Esophagus muscularis mucosa (tissue), 4 donors: ENCODE measurements at regions not wholly inside any gene's neighbourhood (a gene's known extent, or its start where the extent isn't known, plus 50 kb on each side); places are given as distances from the start of the nearest gene placed in this dataset.

Experiments used
- CTCF ChIP-seq, 3 experiments: fragments of 200-600 bp in 2 of 3; fragments of 450-650 bp in 1 of 3; sonication (generic) in 2 of 3; IDR thresholded peaks; one replicate each; pipeline ENCODE4 v1.5.1; 2017 to 2019; ENCODE audit warnings: antibody characterized with exemption in 3 of 3, mild to moderate bottlenecking in 2 of 3, moderate library complexity in 1 of 3
- EP300 ChIP-seq: sonication (generic); formaldehyde crosslinking; IDR thresholded peaks from one replicate; pipeline ENCODE4 v1.6.1; 2017; ENCODE audit warnings: antibody characterized with exemption
- POLR2A ChIP-seq: fragments of 450-650 bp; IDR thresholded peaks from one replicate; pipeline ENCODE4 v1.6.1; 2017; ENCODE audit warnings: antibody characterized with exemption, moderate library complexity, mild to moderate bottlenecking, low read depth
- POLR2AphosphoS5 ChIP-seq, 2 donors: sonication (generic); formaldehyde crosslinking; IDR thresholded peaks; one replicate each; pipeline ENCODE4 v1.6.1; 2017; ENCODE audit warnings: antibody characterized with exemption in 2 of 2

GRCh38 chr5:116787570-116787969 lies 212.9 kb upstream of the SEMA6A start:
- TF ChIP-seq CTCF (IDR thresholded peaks at IDR 0.05) (no peak), POLR2A (no peak), POLR2AphosphoS5 (IDR thresholded peaks at IDR 0.05) (no peak), EP300 (no peak)
